ENCODE measurements at regions not wholly inside any gene's neighbourhood (a gene's known extent, or its start where the extent isn't known, plus 50 kb on each side); places are given as distances from the start of the nearest gene placed in this dataset.

GRCh38 chr7:132035517-132036362, 479.3 kb upstream of the PODXL start:
- no peak overlapping the region for H3K4me3 ChIP-seq (ENCODE audit: low read depth in 2 of 2, low read length in 1 of 2)
- H3K36me3 ChIP-seq (replicated peaks in 1 of 2; ENCODE audit: control insufficient read depth in 1 of 2, insufficient read depth in 2 of 2, low read length in 1 of 2): peaks cover 0 to 5% of the 10 kb centered on the region in 2 experiments
- DNase-seq: no peak
- no peak overlapping the region for H2AFZ ChIP-seq (ENCODE audit: low read depth)
- H3K27ac ChIP-seq (ENCODE audit: low read depth in 2 of 2, low read length in 1 of 2): no peak overlapping the region
- H3K79me2 ChIP-seq (ENCODE audit: insufficient read depth): peaks cover 7% of the 10 kb centered on the region; the same call in 1 of the 2 replicates
- WGBS (ENCODE audit: low lambda C conversion rate): 93% methylated on average over 9 of the region's 9 CpGs
- H3K4me2 ChIP-seq: no peak overlapping the region
- no peak overlapping the region for H3K9ac ChIP-seq
- peak; percentile 54 for TF ChIP-seq PBX3 (IDR thresholded peaks at IDR 0.05)
- no peak for TF ChIP-seq TAF1 (IDR thresholded peaks at IDR 0.05; ENCODE audit: borderline replicate concordance, low read depth, low read length)
- TF ChIP-seq RCOR1 (IDR thresholded peaks at IDR 0.05; ENCODE audit: low read length): no peak
- no peak for TF ChIP-seq GATA2 (CRISPR knock-in tag; IDR thresholded peaks at IDR 0.05)
- no peak for TF ChIP-seq REST (IDR thresholded peaks at IDR 0.05; ENCODE audit: low read depth, low read length)
- H3K27me3 ChIP-seq (ENCODE audit: insufficient read depth): no peaks in the 10 kb centered on the region
- H3K4me1 ChIP-seq (ENCODE audit: control insufficient read depth in 1 of 2, insufficient read depth in 2 of 2, low read depth in 1 of 2, low read length in 1 of 2): peaks cover 1 to 12% of the 10 kb centered on the region in 2 experiments; a peak in 3 of 4 replicates
- peaks cover 3% of the 10 kb centered on the region for H4K20me1 ChIP-seq (ENCODE audit: insufficient read depth)
- CTCF ChIA-PET: interaction anchor here (0.6 to 2.4 kb wide), 6 partner anchors 10 to 837 kb away, joined by 3 to 8 read pairs (median 4); no protein-coding TSS in a partner anchor
- no peaks in the 10 kb centered on the region for H3F3A ChIP-seq (replicated peaks; ENCODE audit: insufficient read depth)
- H3K9me2 ChIP-seq: no peaks in the 10 kb centered on the region
- H3K9me3 ChIP-seq: no peaks in the 10 kb centered on the region
- POLR2A ChIA-PET: no interaction called here

- TF ChIP-seq IRF3 (IDR thresholded peaks at IDR 0.05; ENCODE audit: low read depth, low read length): no peak
- peak; percentile 74 for TF ChIP-seq GATA2 (CRISPR knock-in tag; IDR thresholded peaks at IDR 0.05)
- no peak for TF ChIP-seq TCF12 (IDR thresholded peaks at IDR 0.05)
- TF ChIP-seq JUND (IDR thresholded peaks at IDR 0.05): no peak
- Histone ChIP-seq H3K4me2 (no peak overlapping the region), H3K79me2 (ENCODE audit: insufficient read depth) (peaks cover 7% of the 10 kb centered on the region; the same call in 1 of the 2 replicates), H3F3A (replicated peaks; ENCODE audit: insufficient read depth) (peaks cover 6% of the 10 kb centered on the region), H3K4me1 (ENCODE audit: control insufficient read depth in 1 of 2, insufficient read depth in 2 of 2, low read depth in 1 of 2, low read length in 1 of 2) (peaks cover 10 to 21% of the 10 kb centered on the region in 2 experiments; a peak in 3 of 4 replicates), H3K9ac (no peak overlapping the region), H3K9me2 (no peaks in the 10 kb centered on the region), H3K27ac (ENCODE audit: low read depth in 2 of 2, low read length in 1 of 2) (no peak overlapping the region), H3K9me3 (no peaks in the 10 kb centered on the region), H4K20me1 (ENCODE audit: insufficient read depth) (peaks cover 9% of the 10 kb centered on the region), H3K27me3 (ENCODE audit: insufficient read depth) (no peaks in the 10 kb centered on the region), H3K36me3 (replicated peaks in 1 of 2; ENCODE audit: control insufficient read depth in 1 of 2, insufficient read depth in 2 of 2, low read length in 1 of 2) (no peaks in the 10 kb centered on the region), H3K4me3 (ENCODE audit: low read depth in 2 of 2, low read length in 1 of 2) (no peak overlapping the region), H2AFZ (ENCODE audit: low read depth) (no peak overlapping the region)
- DNase-seq: peak; percentile 36
- CTCF ChIA-PET: interaction anchor here (0.6 to 2.4 kb wide), 6 partner anchors 11 to 838 kb away, joined by 3 to 8 read pairs (median 4); no protein-coding TSS in a partner anchor
- POLR2A ChIA-PET: no interaction called here
- WGBS (ENCODE audit: low lambda C conversion rate): 79% methylated on average over 6 of the region's 6 CpGs
These were observed 478.5 kb upstream of the PODXL start for GRCh38 chr7:132034748-132035416.

All from SK-N-SH (cell line).